ENCODE measurements at regions not wholly inside any gene's neighbourhood (a gene's known extent, or its start where the extent isn't known, plus 50 kb on each side); places are given as distances from the start of the nearest gene placed in this dataset.
A peak's percentile ranks its signal among the peaks of the same experiment; 100 is the strongest.

- H3K4me1 Mint-ChIP-seq = no peaks in the 10 kb centered on the region
- peaks cover 0 to 3% (median 0%) of the 10 kb centered on the region in 6 donors for H3K9me3 Mint-ChIP-seq
- no peak for DNase-seq
- H3K4me3 Mint-ChIP-seq = no peak overlapping the region
- H3K27me3 Mint-ChIP-seq (ENCODE audit: low read depth in 3 of 3) = peaks cover 4 to 10% (median 7%) of the 10 kb centered on the region in 3 donors
- H3K27ac Mint-ChIP-seq = no peak overlapping the region
- no peaks in the 10 kb centered on the region for H3K36me3 Mint-ChIP-seq
These were observed 114.8 kb downstream of the BCOR start for GRCh38 chrX:39982948-39983347.

DNA sequence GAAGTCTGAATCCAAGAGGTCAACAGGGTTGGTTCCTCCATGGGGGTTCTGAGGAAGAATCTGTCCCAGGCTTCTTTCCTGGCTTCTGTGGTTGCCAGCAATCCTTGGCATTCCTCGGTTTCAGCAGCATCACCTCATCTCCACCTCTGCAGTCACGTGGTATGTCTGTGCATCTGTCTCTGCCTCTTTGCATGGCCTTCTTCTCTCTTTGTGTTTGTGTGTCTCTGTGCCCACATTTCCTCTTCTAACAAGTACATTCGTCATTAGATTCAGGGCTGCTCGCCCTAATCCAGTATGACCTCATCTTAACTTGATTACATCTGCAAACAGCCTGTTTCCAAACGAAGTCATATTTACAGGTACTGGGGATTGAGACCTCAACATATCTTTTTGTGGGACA, 114.0 kb downstream of the BCOR start:
- H3K27ac Mint-ChIP-seq = no peak overlapping the region
- no peak overlapping the region for H3K4me3 Mint-ChIP-seq
- H3K27me3 Mint-ChIP-seq (ENCODE audit: low read depth in 3 of 3) = peaks cover 4 to 10% (median 7%) of the 10 kb centered on the region in 3 donors
- no peaks in the 10 kb centered on the region for H3K4me1 Mint-ChIP-seq
- no peak for DNase-seq
- no peaks in the 10 kb centered on the region for H3K36me3 Mint-ChIP-seq
- H3K9me3 Mint-ChIP-seq = peaks cover 0 to 3% (median 0%) of the 10 kb centered on the region in 6 donors

DNA sequence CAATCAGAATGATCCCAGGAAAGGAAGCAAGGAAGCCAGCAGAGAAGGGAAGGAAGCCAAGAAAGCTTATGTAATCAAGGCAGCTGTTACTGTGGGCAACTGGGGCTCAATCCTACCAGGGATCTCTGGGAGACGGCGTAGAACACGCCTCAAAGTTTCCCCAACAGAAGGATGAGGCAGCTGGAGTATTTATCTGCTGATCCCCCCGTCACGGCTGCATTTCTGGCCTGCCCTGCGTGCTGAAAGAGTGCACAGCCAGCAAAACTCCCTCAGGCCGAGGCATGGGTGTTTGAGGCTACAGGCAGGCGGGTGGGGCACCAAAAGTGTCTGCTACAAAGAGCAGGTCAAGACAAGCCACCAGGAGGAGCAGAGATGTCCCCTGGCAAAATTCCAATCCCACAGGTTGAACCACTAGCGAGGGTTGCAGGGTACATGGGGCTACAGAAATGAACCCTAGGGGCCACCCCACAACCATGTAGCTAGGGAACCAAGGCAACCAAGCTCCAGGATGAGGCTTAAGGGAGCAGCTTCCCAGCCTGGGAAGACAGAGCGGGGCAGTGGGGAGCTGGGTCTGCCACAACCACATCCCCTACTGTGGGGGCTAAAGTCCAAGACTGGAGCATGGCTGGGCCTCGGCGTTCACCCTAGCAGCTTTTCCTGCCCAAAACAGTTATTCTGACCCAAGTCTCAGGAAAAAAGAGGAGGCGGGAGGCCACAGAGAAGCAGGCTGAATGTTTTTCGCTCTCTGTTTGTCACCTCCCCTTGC, 113.4 kb downstream of the BCOR start:
- DNase-seq = peak in 1 of 3 donors; percentile 9
- peaks cover 0 to 3% (median 0%) of the 10 kb centered on the region in 6 donors for H3K9me3 Mint-ChIP-seq
- H3K36me3 Mint-ChIP-seq = no peaks in the 10 kb centered on the region
- peaks cover 4 to 7% (median 7%) of the 10 kb centered on the region in 3 donors for H3K27me3 Mint-ChIP-seq (ENCODE audit: low read depth in 3 of 3)
- no peak overlapping the region for H3K4me3 Mint-ChIP-seq
- no peaks in the 10 kb centered on the region for H3K4me1 Mint-ChIP-seq
- no peak overlapping the region for H3K27ac Mint-ChIP-seq

- no peaks in the 10 kb centered on the region for H3K4me1 Mint-ChIP-seq
- peaks cover 4 to 7% (median 7%) of the 10 kb centered on the region in 3 donors for H3K27me3 Mint-ChIP-seq (ENCODE audit: low read depth in 3 of 3)
- H3K27ac Mint-ChIP-seq = no peak overlapping the region
- no peak for DNase-seq
- no peak overlapping the region for H3K4me3 Mint-ChIP-seq
- peaks cover 0 to 3% (median 0%) of the 10 kb centered on the region in 6 donors for H3K9me3 Mint-ChIP-seq
- no peaks in the 10 kb centered on the region for H3K36me3 Mint-ChIP-seq
These were observed 112.7 kb downstream of the BCOR start for GRCh38 chrX:39985071-39985470.

DNA sequence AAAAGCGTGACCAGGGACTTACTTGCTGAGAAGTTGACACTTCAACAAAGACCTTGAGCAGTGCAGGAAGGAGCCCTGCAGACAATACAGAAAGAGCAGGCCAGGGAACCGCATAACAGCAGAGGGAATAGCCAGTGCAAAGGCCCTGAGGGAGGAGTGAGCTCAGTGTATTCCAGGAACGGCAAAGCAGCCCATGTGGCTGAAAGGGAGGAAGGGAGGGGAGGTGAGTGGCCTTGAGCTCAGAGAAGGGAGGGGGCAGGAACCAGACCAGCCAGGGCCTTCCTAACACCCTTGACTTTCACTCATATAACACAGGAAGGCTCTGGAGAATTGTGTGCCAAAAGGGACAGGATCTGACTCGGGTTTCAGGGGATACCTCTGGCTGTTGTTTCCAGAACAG, 112.2 kb downstream of the BCOR start:
- no peak overlapping the region for H3K27ac Mint-ChIP-seq
- no peak for DNase-seq
- H3K4me1 Mint-ChIP-seq = no peaks in the 10 kb centered on the region
- H3K4me3 Mint-ChIP-seq = no peak overlapping the region
- peaks cover 0 to 3% (median 0%) of the 10 kb centered on the region in 6 donors for H3K9me3 Mint-ChIP-seq
- H3K27me3 Mint-ChIP-seq (ENCODE audit: low read depth in 3 of 3) = peaks cover 4 to 7% (median 7%) of the 10 kb centered on the region in 3 donors
- H3K36me3 Mint-ChIP-seq = no peaks in the 10 kb centered on the region

GRCh38 chrX:39988496-39988895, 109.3 kb downstream of the BCOR start:
- DNase-seq = no peak
- no peak overlapping the region for H3K27ac Mint-ChIP-seq
- H3K4me3 Mint-ChIP-seq = no peak overlapping the region
- H3K27me3 Mint-ChIP-seq (ENCODE audit: low read depth in 3 of 3) = peaks cover 3 to 7% (median 7%) of the 10 kb centered on the region in 3 donors
- no peaks in the 10 kb centered on the region for H3K36me3 Mint-ChIP-seq
- H3K9me3 Mint-ChIP-seq = peaks cover 0 to 3% (median 0%) of the 10 kb centered on the region in 6 donors
- H3K4me1 Mint-ChIP-seq = no peaks in the 10 kb centered on the region

DNA sequence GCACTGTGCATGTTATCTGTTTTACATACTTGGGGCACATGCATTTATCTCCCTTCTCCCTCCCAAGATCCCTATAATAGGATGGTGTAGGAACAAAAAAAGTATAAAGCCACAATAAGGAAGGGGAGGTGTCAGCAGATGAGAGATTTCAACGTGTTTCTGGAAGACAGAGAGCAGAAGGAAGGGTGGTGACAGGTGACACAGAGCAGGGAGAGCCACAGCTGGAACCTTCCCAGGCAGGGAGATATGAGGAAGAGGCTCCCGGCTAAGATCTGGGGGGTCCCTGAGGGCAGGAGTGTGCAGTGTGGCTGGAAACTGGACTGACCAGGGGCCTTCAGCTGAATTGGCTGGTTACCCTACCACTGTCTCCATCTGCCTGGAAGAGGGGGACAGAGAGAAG, 107.4 kb downstream of the BCOR start:
- Mint-ChIP-seq H3K9me3 (no peaks in the 10 kb centered on the region), H3K4me3 (no peak overlapping the region), H3K27ac (no peak overlapping the region), H3K27me3 (ENCODE audit: low read depth in 3 of 3) (peaks cover 3 to 7% (median 4%) of the 10 kb centered on the region in 3 donors), H3K4me1 (no peaks in the 10 kb centered on the region), H3K36me3 (no peaks in the 10 kb centered on the region)
- no peak for DNase-seq

DNA sequence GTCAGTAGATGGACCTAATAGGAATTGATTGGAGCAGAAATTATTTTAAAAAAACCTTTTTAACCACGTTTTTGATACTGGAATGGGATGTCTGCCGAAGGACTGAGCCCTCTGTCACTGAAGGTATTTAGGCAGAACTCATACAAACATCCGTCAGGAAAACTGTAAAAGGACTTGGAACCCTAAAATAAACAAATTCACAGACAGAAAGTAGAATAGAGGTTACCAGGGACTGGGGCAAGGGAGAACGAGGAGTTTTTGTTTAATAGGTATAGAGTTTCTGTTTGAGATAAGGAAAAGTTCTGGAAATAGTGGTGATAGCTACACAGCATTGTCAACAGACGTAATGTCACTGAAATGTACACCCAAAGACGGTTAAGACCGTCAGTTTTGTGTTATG, 105.5 kb downstream of the BCOR start:
- Mint-ChIP-seq H3K27ac (no peak overlapping the region), H3K36me3 (no peaks in the 10 kb centered on the region), H3K9me3 (no peaks in the 10 kb centered on the region), H3K4me1 (no peaks in the 10 kb centered on the region), H3K27me3 (ENCODE audit: low read depth in 3 of 3) (peaks cover 2 to 9% (median 3%) of the 10 kb centered on the region in 3 donors), H3K4me3 (no peak overlapping the region)
- no peak for DNase-seq

DNA sequence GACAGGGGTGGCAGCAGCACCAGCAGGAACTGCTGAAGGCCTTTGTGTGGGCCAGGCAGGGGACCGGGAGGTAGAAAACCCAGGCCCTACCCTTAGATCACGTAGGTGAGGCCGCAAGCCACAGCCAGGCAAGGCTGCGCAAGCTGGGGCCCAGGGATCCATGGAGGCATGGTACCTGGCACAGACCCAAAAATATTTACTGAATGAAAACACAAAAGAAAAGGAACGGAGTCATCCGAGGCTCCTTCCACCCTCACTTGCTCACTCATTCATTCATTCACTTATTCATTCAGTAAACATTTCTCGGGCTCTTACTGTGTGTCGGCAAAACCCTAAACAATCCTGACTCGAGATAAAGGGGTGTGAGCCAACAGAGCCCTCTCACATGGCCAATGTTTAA, 102.3 kb downstream of the BCOR start:
- Mint-ChIP-seq H3K27ac (no peak overlapping the region), H3K36me3 (no peaks in the 10 kb centered on the region), H3K27me3 (ENCODE audit: low read depth in 3 of 3) (peaks cover 2 to 10% (median 3%) of the 10 kb centered on the region in 3 donors), H3K9me3 (no peaks in the 10 kb centered on the region), H3K4me1 (no peaks in the 10 kb centered on the region), H3K4me3 (no peak overlapping the region)
- DNase-seq = no peak

- Mint-ChIP-seq H3K27ac (no peak overlapping the region), H3K4me1 (no peaks in the 10 kb centered on the region), H3K27me3 (ENCODE audit: low read depth in 3 of 3) (peaks cover 2 to 11% (median 6%) of the 10 kb centered on the region in 3 donors), H3K36me3 (peaks cover 0 to 3% (median 0%) of the 10 kb centered on the region in 3 donors), H3K9me3 (no peaks in the 10 kb centered on the region), H3K4me3 (no peak overlapping the region)
- DNase-seq = no peak
These were observed 101.2 kb downstream of the BCOR start for GRCh38 chrX:39996536-39996935.

DNA sequence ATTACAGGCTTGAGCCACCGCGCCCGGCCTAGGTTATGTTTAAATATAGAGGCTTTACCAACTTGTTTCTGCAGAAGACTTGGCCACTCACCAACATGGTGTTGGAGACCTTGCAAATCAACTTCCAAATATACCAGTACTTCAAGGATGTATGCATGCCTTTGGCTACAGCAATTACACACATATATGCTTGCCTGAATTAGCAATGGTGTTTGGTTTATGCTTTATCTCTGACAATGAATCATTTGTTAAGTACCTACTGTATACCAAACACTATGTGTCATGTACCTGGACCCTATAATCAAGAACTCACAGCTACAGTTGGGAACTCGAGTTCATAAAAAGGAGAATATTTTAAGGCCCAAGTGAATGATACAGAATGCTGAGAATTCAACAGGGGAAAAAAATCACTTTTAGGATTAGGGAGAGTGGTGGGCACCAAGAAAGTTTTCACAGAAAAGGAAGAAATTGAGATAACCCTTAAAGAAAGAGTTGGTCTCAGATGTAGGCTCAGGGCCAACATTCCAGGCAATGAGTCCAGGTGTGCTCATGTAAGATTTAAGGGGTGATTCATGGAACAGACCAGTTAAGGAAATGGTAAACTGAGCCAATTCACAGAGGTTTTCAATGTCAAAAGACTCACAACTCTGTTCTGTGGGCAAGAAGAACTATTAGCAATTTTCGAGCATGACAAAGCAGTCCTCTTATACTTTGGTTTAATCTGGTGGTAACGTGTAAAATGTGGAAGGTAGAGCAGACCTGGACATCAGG, 98.9 kb downstream of the BCOR start:
- peaks cover 5 to 12% (median 7%) of the 10 kb centered on the region in 3 donors for H3K27me3 Mint-ChIP-seq (ENCODE audit: low read depth in 3 of 3)
- peaks cover 0 to 3% (median 0%) of the 10 kb centered on the region in 3 donors for H3K36me3 Mint-ChIP-seq
- H3K4me1 Mint-ChIP-seq = no peaks in the 10 kb centered on the region

More for the DNA sequence above, 98.9 kb downstream of the BCOR start:
- H3K4me3 Mint-ChIP-seq = no peak overlapping the region
- DNase-seq = no peak
- H3K27ac Mint-ChIP-seq = no peak overlapping the region
- H3K9me3 Mint-ChIP-seq = no peaks in the 10 kb centered on the region

Measured in immature natural killer cell (primary cell).